PC-9 (cell line): ENCODE measurements at regions not wholly inside any gene's neighbourhood (a gene's known extent, or its start where the extent isn't known, plus 50 kb on each side); places are given as distances from the start of the nearest gene placed in this dataset.
A peak's percentile ranks its signal among the peaks of the same experiment; 100 is the strongest.

Source experiments
- BruUV-seq: library from RNA; stranded (reverse); fragments of 400-500 nt; replicated peaks from 2 replicates; lab custom pipeline; 2021; lab: Mats Ljungman, UMichigan
- CTCF ChIA-PET: fragments of 300-600 bp; sonication (Branson Sonifier 250); formaldehyde crosslinking; loops from one replicate; lab custom pipeline; 2022; ENCODE audit warnings: antibody characterized with exemption; lab: Charles Lee
- POLR2A ChIA-PET: fragments of 300-600 bp; sonication (Branson Sonifier 250); formaldehyde crosslinking; loops from one replicate; lab custom pipeline; 2022; ENCODE audit warnings: antibody characterized with exemption; ENCODE audit not compliant: unreplicated experiment; lab: Charles Lee
- DNase-seq, 2 experiments: peaks; one replicate each; pipeline versions ENCODE4 v3.0.0 to v3.0.0-alpha.2; 2015 to 2022; ENCODE audit warnings: mixed read lengths in 1 of 2
- H2AFZ ChIP-seq: fragments of 200-600 bp; sonication (generic); 2 replicates; pipeline ENCODE4 v1.8.1; 2017; ENCODE audit warnings: antibody characterized with exemption
- H3F3A ChIP-seq: fragments of 200-600 bp; sonication (generic); 2 replicates; pipeline ENCODE4 v1.8.1; 2017; ENCODE audit warnings: antibody characterized with exemption, mild to moderate bottlenecking, low read depth; ENCODE audit not compliant: insufficient read depth
- H3K27ac ChIP-seq: fragments of 200-600 bp; sonication (generic); 2 replicates; pipeline ENCODE4 v1.6.1; 2016; ENCODE audit warnings: mixed run types
- H3K27me3 ChIP-seq: fragments of 200-600 bp; sonication (generic); 2 replicates; pipeline ENCODE4 v1.6.1; 2016; ENCODE audit warnings: low read depth, mixed run types; ENCODE audit not compliant: insufficient read depth
- H3K36me3 ChIP-seq: fragments of 200-600 bp; sonication (generic); 2 replicates; pipeline ENCODE4 v1.6.1; 2016; ENCODE audit warnings: low read depth, mixed run types
- H3K4me1 ChIP-seq: fragments of 200-600 bp; sonication (generic); replicated peaks from 2 replicates; pipeline ENCODE4 v1.6.1; 2016; ENCODE audit warnings: mixed run types; ENCODE audit not compliant: insufficient read depth
- H3K4me2 ChIP-seq: fragments of 200-600 bp; sonication (generic); 2 replicates; pipeline ENCODE4 v1.6.1; 2017; ENCODE audit warnings: mixed run types
- H3K4me3 ChIP-seq: fragments of 200-600 bp; sonication (generic); 2 replicates; pipeline ENCODE4 v1.6.1; 2016; ENCODE audit warnings: mixed run types
- H3K79me2 ChIP-seq: fragments of 200-600 bp; sonication (generic); 2 replicates; pipeline ENCODE4 v1.6.1; 2017; ENCODE audit warnings: low read depth, mixed run types
- H3K9me2 ChIP-seq: fragments of 200-600 bp; sonication (generic); 2 replicates; pipeline ENCODE4 v1.8.1; 2017; ENCODE audit warnings: mild to moderate bottlenecking; ENCODE audit not compliant: insufficient read depth
- H3K9me3 ChIP-seq: fragments of 200-600 bp; sonication (generic); 2 replicates; pipeline ENCODE4 v1.8.1; 2016; ENCODE audit warnings: low read depth; ENCODE audit not compliant: insufficient read depth
- H4K20me1 ChIP-seq: fragments of 200-600 bp; sonication (generic); 2 replicates; pipeline ENCODE4 v1.8.1; 2017; ENCODE audit not compliant: insufficient read depth
- CTCF ChIP-seq: fragments of 200-600 bp; sonication (generic); conservative IDR thresholded peaks from 2 replicates; pipeline ENCODE4 v1.6.1; 2017; ENCODE audit warnings: mixed run types, antibody characterized with exemption, mild to moderate bottlenecking, moderate library complexity
- EZH2 ChIP-seq: fragments of 200-600 bp; sonication (generic); IDR thresholded peaks from 2 replicates; pipeline ENCODE4 v1.8.0; 2017; ENCODE audit warnings: antibody characterized with exemption, low read depth
- intact Hi-C: fragments of 100-400 bp; cut with micrococcal nuclease; formaldehyde crosslinking; loops from one replicate; pipeline ENCODE4 v1.10.0; 2022; ENCODE audit not compliant: unreplicated experiment

- no peak for TF ChIP-seq EZH2
- H3K4me1 ChIP-seq, result no peaks in the 10 kb centered on the region
- no TSS peak for BruUV-seq
Observed at GRCh38 chr2:103789381-103790095, 1027.7 kb downstream of the TMEM182 start.

GRCh38 chr2:103792042-103792441 lies 1030.2 kb downstream of the TMEM182 start:
- no peak overlapping the region for H3K27ac ChIP-seq
- no peak overlapping the region for H3K4me2 ChIP-seq
- H3K79me2 ChIP-seq, result no peaks in the 10 kb centered on the region
- H3K9me2 ChIP-seq, result no peaks in the 10 kb centered on the region
- no peaks in the 10 kb centered on the region for H3K9me3 ChIP-seq
- intact Hi-C loops, result no loop called here
- H3K4me3 ChIP-seq, result no peak overlapping the region
- CTCF ChIA-PET, result no interaction called here
- TF ChIP-seq CTCF (no peak), EZH2 (no peak)
- no peak for DNase-seq
- H3K4me1 ChIP-seq, result no peaks in the 10 kb centered on the region
- no peaks in the 10 kb centered on the region for H4K20me1 ChIP-seq
- no TSS peak for BruUV-seq
- no peaks in the 10 kb centered on the region for H3K27me3 ChIP-seq
- no peak overlapping the region for H2AFZ ChIP-seq
- POLR2A ChIA-PET, result no interaction called here
- H3K36me3 ChIP-seq, result no peaks in the 10 kb centered on the region
- no peaks in the 10 kb centered on the region for H3F3A ChIP-seq

More at GRCh38 chr2:103789381-103790095, 1027.7 kb downstream of the TMEM182 start:
- Histone ChIP-seq H3K27me3 (no peaks in the 10 kb centered on the region), H3K4me2 (no peak overlapping the region), H2AFZ (no peak overlapping the region), H3K4me3 (no peak overlapping the region), H3K79me2 (no peaks in the 10 kb centered on the region), H3K36me3 (no peaks in the 10 kb centered on the region), H3K27ac (no peak overlapping the region), H3K9me3 (no peaks in the 10 kb centered on the region), H4K20me1 (no peaks in the 10 kb centered on the region), H3F3A (no peaks in the 10 kb centered on the region), H3K9me2 (no peaks in the 10 kb centered on the region)
- intact Hi-C loops, result no loop called here
- ChIA-PET CTCF (no interaction called here), POLR2A (no interaction called here)
- DNase-seq, result peak in 1 of 2 experiments; percentile 53

GRCh38 chr2:103798291-103798690 lies 1036.5 kb downstream of the TMEM182 start:
- ChIA-PET POLR2A (no interaction called here), CTCF (no interaction called here)
- Histone ChIP-seq H2AFZ (no peak overlapping the region), H3K4me2 (no peak overlapping the region), H4K20me1 (no peaks in the 10 kb centered on the region), H3K27me3 (no peaks in the 10 kb centered on the region), H3K9me2 (no peaks in the 10 kb centered on the region), H3K4me1 (no peaks in the 10 kb centered on the region), H3F3A (no peaks in the 10 kb centered on the region), H3K4me3 (no peak overlapping the region), H3K36me3 (no peaks in the 10 kb centered on the region), H3K9me3 (no peaks in the 10 kb centered on the region; the same call in 1 of the 2 replicates), H3K27ac (no peak overlapping the region), H3K79me2 (no peaks in the 10 kb centered on the region)
- intact Hi-C loops, result no loop called here
- TF ChIP-seq CTCF, result no peak
- no peak for TF ChIP-seq EZH2
- no TSS peak for BruUV-seq
- no peak for DNase-seq
